ENCODE measurements at regions not wholly inside any gene's neighbourhood (a gene's known extent, or its start where the extent isn't known, plus 50 kb on each side); places are given as distances from the start of the nearest gene placed in this dataset.
"Not testable (repeated sequence)": the region's sequence is repeated elsewhere in the genome, so short reads cannot be mapped to it uniquely, and the experiment has no call there.

GRCh38 chr15:69703532-69704187, 251.0 kb downstream of the RPLP1 start:
- H3K27me3 ChIP-seq, result no peaks in the 10 kb centered on the region
- peaks cover 9 to 14% of the 10 kb centered on the region in 2 donors for H3K9me3 ChIP-seq
- TF ChIP-seq POLR2AphosphoS5 (IDR thresholded peaks at IDR 0.05) (no peak), CTCF (IDR thresholded peaks at IDR 0.05) (no peak), POLR2A (IDR thresholded peaks at IDR 0.05) (no peak)
- DNase-seq (ENCODE audit: low spot score in 2 of 2), result no peak
- H3K4me1 ChIP-seq, result no peaks in the 10 kb centered on the region
- no peak overlapping the region for H3K4me3 ChIP-seq
- intact Hi-C loops (cut with DNase I; ENCODE audit: low total_unique reads), result no loop called here
- H3K27ac ChIP-seq, result no peak overlapping the region
- no peaks in the 10 kb centered on the region for H3K36me3 ChIP-seq

- no peaks in the 10 kb centered on the region for H3K27me3 ChIP-seq
- intact Hi-C loops (cut with DNase I; ENCODE audit: low total_unique reads), result no loop called here
- no peak overlapping the region for H3K27ac ChIP-seq
- no peaks in the 10 kb centered on the region for H3K4me1 ChIP-seq
- TF ChIP-seq CTCF (IDR thresholded peaks at IDR 0.05) (no peak), POLR2AphosphoS5 (IDR thresholded peaks at IDR 0.05) (no peak), POLR2A (IDR thresholded peaks at IDR 0.05) (no peak)
- no peak for DNase-seq (ENCODE audit: low spot score in 2 of 2)
- peaks cover 14 to 20% of the 10 kb centered on the region in 2 donors for H3K9me3 ChIP-seq
- H3K4me3 ChIP-seq, result no peak overlapping the region
- H3K36me3 ChIP-seq, result no peaks in the 10 kb centered on the region
These were observed 251.6 kb downstream of the RPLP1 start for GRCh38 chr15:69704229-69704628.

- intact Hi-C loops (cut with DNase I; ENCODE audit: low total_unique reads), result no loop called here
- Histone ChIP-seq H3K9me3 (peaks cover 14 to 21% of the 10 kb centered on the region in 2 donors), H3K27me3 (no peaks in the 10 kb centered on the region), H3K4me1 (no peaks in the 10 kb centered on the region), H3K27ac (no peak overlapping the region), H3K4me3 (no peak overlapping the region), H3K36me3 (no peaks in the 10 kb centered on the region)
- no peak for DNase-seq (ENCODE audit: low spot score in 2 of 2)
- TF ChIP-seq POLR2A (IDR thresholded peaks at IDR 0.05) (no peak), POLR2AphosphoS5 (IDR thresholded peaks at IDR 0.05) (no peak), CTCF (IDR thresholded peaks at IDR 0.05) (no peak)
These were observed 252.1 kb downstream of the RPLP1 start for GRCh38 chr15:69704700-69705099.

- Histone ChIP-seq H3K9me3 (peaks cover 14 to 21% of the 10 kb centered on the region in 2 donors), H3K36me3 (no peaks in the 10 kb centered on the region), H3K4me3 (no peak overlapping the region), H3K4me1 (no peaks in the 10 kb centered on the region), H3K27me3 (no peaks in the 10 kb centered on the region), H3K27ac (no peak overlapping the region)
- DNase-seq (ENCODE audit: low spot score in 2 of 2), result no peak
- intact Hi-C loops (cut with DNase I; ENCODE audit: low total_unique reads), result no loop called here
- TF ChIP-seq CTCF (IDR thresholded peaks at IDR 0.05) (no peak), POLR2AphosphoS5 (IDR thresholded peaks at IDR 0.05) (no peak), POLR2A (IDR thresholded peaks at IDR 0.05) (no peak)
These were observed 253.9 kb downstream of the RPLP1 start for GRCh38 chr15:69706353-69707097.

GRCh38 chr15:69707241-69707640, 254.6 kb downstream of the RPLP1 start:
- H3K4me3 ChIP-seq; DNase-seq (ENCODE audit: low spot score in 2 of 2); H3K4me1 ChIP-seq; H3K36me3 ChIP-seq; H3K27me3 ChIP-seq; intact Hi-C loops (cut with DNase I; ENCODE audit: low total_unique reads); H3K27ac ChIP-seq: not testable (repeated sequence)
- peaks cover 14 to 21% of the 10 kb centered on the region in 2 donors for H3K9me3 ChIP-seq

- H3K27me3 ChIP-seq; DNase-seq (ENCODE audit: low spot score in 2 of 2); H3K36me3 ChIP-seq; H3K4me1 ChIP-seq; H3K4me3 ChIP-seq; intact Hi-C loops (cut with DNase I; ENCODE audit: low total_unique reads); H3K27ac ChIP-seq: not testable (repeated sequence)
- peaks cover 13 to 14% of the 10 kb centered on the region in 2 donors for H3K9me3 ChIP-seq
These were observed 256.0 kb downstream of the RPLP1 start for GRCh38 chr15:69708436-69709122.
